ENCODE measurements at regions not wholly inside any gene's neighbourhood (a gene's known extent, or its start where the extent isn't known, plus 50 kb on each side); places are given as distances from the start of the nearest gene placed in this dataset.

DNA sequence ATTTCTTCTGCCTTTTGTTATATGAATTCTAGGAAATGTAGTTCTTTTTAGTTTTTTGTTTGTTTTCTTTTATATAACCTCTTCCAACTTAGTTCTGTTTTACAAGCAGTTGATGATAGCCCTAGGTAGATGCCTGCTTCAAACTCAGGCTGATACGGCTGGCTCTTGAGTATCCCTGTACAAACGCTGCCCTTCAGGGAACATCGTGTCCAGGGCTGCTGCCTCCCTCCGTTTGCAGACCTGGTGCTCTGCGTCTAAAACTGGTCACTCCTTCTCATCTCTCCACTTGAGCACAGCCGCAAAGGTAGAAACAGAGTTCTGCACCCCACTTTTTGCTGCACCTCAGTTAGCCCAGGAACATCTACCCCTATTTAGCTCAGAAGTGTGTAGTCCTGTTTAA, 310.1 kb downstream of the PRL start:
- Histone ChIP-seq H3K4me1 (ENCODE audit: control insufficient read depth, insufficient read depth, low read length) (no peaks in the 10 kb centered on the region), H3K27me3 (ENCODE audit: control insufficient read depth, insufficient read depth, low read length) (no peaks in the 10 kb centered on the region), H3K9ac (ENCODE audit: low read depth, low read length) (no peak overlapping the region), H3K9me3 (ENCODE audit: control insufficient read depth, insufficient read depth, low read length) (no peaks in the 10 kb centered on the region), H3K36me3 (ENCODE audit: control insufficient read depth, insufficient read depth, low read length) (no peaks in the 10 kb centered on the region), H3K4me3 (ENCODE audit: low read depth, low read length) (no peak overlapping the region)

DNA sequence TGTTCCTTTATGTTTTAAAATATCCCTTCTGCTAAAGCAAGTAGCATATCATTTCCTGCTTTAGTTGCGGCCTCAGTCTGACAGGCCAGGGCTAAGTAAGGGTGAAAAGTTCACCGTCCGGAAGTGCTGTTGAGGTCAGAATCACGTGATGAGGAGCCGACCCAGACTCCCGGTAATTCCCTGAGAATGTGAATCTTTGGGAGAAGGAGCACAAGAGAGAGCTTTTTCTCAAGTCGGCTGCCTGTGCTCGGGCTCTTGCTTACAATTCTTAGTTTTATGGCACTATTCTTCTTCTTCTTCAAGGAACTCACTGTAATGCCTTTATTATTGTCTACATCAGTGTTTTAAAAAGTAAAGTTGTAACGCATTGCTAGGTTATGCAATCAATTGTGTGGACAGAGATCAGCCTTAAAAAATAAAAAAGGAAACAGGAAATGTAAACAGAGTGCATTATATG, 309.3 kb downstream of the PRL start:
- Histone ChIP-seq H3K36me3 (ENCODE audit: control insufficient read depth, insufficient read depth, low read length) (no peaks in the 10 kb centered on the region), H3K9ac (ENCODE audit: low read depth, low read length) (no peak overlapping the region), H3K9me3 (ENCODE audit: control insufficient read depth, insufficient read depth, low read length) (no peaks in the 10 kb centered on the region), H3K27me3 (ENCODE audit: control insufficient read depth, insufficient read depth, low read length) (no peaks in the 10 kb centered on the region), H3K4me1 (ENCODE audit: control insufficient read depth, insufficient read depth, low read length) (no peaks in the 10 kb centered on the region), H3K4me3 (ENCODE audit: low read depth, low read length) (no peak overlapping the region)

DNA sequence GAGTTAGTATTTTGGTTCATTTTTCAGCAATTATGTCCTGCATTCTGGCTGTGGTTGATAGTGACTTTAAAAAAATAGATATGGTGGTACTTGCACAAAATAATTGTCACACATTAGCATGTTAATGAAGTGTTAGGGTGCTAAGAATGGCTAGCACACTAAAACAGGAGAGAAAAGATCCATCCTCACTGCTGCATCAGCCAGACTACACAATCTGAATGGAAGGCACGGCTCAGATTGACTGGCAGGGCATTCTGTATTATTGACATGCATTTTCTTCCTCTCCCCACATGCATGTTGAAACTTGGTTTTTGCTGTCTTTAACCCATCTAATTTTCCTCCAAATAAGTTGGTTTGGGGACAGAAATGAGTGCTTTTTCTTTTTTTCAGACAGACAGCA, 306.3 kb downstream of the PRL start:
- no peak overlapping the region for H3K9ac ChIP-seq (ENCODE audit: low read depth, low read length)
- H3K4me3 ChIP-seq (ENCODE audit: low read depth, low read length) = no peak overlapping the region
- H3K9me3 ChIP-seq (ENCODE audit: control insufficient read depth, insufficient read depth, low read length) = no peaks in the 10 kb centered on the region
- H3K4me1 ChIP-seq (ENCODE audit: control insufficient read depth, insufficient read depth, low read length) = no peaks in the 10 kb centered on the region
- H3K36me3 ChIP-seq (ENCODE audit: control insufficient read depth, insufficient read depth, low read length) = no peaks in the 10 kb centered on the region
- H3K27me3 ChIP-seq (ENCODE audit: control insufficient read depth, insufficient read depth, low read length) = no peaks in the 10 kb centered on the region

DNA sequence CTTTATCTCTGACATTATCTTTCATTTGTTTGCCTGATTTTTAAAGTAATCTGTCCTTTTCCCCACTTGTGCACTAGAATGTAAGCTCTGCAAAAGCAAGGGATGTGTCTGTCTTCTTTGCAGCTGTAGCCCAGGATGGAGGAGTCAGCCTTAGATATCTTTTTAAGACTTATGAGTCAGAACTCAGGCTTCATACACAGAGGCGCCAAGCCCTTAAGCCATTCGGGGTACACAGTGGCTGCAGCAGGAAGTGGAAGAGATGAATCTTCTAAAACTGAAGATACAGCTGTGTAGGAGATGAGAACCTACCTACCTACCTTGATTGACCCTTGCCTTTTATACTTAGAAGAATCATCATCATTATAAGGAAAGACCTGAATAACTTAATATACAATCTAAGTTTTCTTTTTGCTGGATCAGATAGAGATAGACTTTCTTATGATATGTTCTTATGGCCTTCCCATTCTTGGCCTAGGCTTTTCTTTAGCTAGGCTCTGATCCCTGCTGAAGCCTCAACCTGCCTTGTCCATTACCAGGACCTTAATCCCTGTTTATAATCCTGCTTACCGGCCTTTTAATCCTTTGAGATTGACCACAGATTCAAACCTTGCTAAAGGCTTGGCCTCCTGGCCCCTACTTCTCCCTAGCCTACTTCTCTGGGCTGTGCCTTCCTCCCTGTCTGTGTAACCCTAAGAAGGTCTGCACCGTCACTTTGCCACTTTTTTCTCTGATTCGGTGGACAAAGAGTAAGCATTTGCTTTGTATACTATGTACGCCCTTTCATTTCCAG, 304.5 kb downstream of the PRL start:
- no peaks in the 10 kb centered on the region for H3K4me1 ChIP-seq (ENCODE audit: control insufficient read depth, insufficient read depth, low read length)
- no peak overlapping the region for H3K4me3 ChIP-seq (ENCODE audit: low read depth, low read length)
- no peaks in the 10 kb centered on the region for H3K36me3 ChIP-seq (ENCODE audit: control insufficient read depth, insufficient read depth, low read length)
- no peaks in the 10 kb centered on the region for H3K27me3 ChIP-seq (ENCODE audit: control insufficient read depth, insufficient read depth, low read length)
- H3K9ac ChIP-seq (ENCODE audit: low read depth, low read length) = no peak overlapping the region
- H3K9me3 ChIP-seq (ENCODE audit: control insufficient read depth, insufficient read depth, low read length) = no peaks in the 10 kb centered on the region

DNA sequence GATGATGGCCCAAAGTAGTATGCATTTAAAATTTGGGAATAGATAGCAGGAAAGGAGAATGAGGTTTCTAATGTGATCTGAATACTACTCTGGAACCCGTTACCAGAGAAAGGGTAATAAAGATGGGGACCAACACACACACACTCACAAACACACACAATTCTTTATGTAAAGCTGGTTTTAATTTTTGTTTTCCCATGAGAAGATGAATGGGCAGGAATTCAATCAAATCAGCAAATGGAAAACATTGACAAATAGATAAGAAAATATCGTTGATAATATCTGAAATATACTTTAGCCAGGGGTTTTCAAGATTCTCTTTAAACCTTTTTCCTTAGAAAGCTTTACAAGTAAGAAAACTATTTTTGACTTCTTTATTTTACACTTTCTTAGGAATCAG, 303.0 kb downstream of the PRL start:
- Histone ChIP-seq H3K27me3 (ENCODE audit: control insufficient read depth, insufficient read depth, low read length) (no peaks in the 10 kb centered on the region), H3K9ac (ENCODE audit: low read depth, low read length) (no peak overlapping the region), H3K36me3 (ENCODE audit: control insufficient read depth, insufficient read depth, low read length) (no peaks in the 10 kb centered on the region), H3K9me3 (ENCODE audit: control insufficient read depth, insufficient read depth, low read length) (no peaks in the 10 kb centered on the region), H3K4me3 (ENCODE audit: low read depth, low read length) (no peak overlapping the region), H3K4me1 (ENCODE audit: control insufficient read depth, insufficient read depth, low read length) (no peaks in the 10 kb centered on the region)

DNA sequence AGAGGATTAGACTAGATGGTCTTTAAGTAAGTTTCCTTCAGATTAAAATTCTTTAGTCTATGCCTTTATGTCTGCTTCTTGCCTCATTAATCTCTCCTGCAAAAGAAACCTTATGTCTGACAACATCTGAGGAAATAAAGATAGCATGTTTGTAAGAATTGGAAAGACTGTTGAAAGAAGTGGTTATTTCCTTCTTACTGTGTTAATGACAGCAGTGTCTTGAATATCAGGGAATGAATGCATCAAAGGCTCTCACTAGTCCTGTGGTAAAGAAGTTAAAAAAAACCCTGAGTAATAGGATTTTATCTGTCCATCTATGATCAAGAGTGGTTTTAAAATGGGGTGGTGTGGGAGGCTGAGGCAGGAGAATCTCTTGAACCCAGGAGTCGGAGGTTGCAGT, 302.0 kb downstream of the PRL start:
- H3K27me3 ChIP-seq (ENCODE audit: control insufficient read depth, insufficient read depth, low read length) = no peaks in the 10 kb centered on the region
- no peaks in the 10 kb centered on the region for H3K4me1 ChIP-seq (ENCODE audit: control insufficient read depth, insufficient read depth, low read length)
- H3K4me3 ChIP-seq (ENCODE audit: low read depth, low read length) = no peak overlapping the region

DNA sequence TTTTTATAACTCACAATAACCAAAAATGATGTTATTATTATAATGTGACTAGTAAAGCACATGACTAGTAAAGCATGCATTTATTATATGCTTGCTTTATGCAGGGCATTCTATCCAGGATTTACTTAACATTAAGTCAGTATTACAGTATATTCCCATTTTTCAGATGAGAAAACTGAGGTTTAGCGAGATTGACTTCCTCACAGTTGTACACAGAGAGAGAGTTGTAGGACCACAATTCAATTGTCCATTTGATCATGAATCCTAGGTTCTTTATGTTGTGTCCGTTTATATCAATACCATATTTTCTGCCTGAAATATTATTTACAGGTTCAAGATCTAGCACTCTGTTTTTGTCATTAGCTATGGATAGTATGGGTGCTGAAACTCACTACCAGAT, 301.5 kb downstream of the PRL start:
- Histone ChIP-seq H3K4me1 (ENCODE audit: control insufficient read depth, insufficient read depth, low read length) (no peaks in the 10 kb centered on the region), H3K27me3 (ENCODE audit: control insufficient read depth, insufficient read depth, low read length) (no peaks in the 10 kb centered on the region), H3K9ac (ENCODE audit: low read depth, low read length) (no peak overlapping the region), H3K36me3 (ENCODE audit: control insufficient read depth, insufficient read depth, low read length) (no peaks in the 10 kb centered on the region), H3K4me3 (ENCODE audit: low read depth, low read length) (no peak overlapping the region), H3K9me3 (ENCODE audit: control insufficient read depth, insufficient read depth, low read length) (no peaks in the 10 kb centered on the region)

More for the DNA sequence above, 302.0 kb downstream of the PRL start:
- H3K9ac ChIP-seq (ENCODE audit: low read depth, low read length) = no peak overlapping the region
- H3K9me3 ChIP-seq (ENCODE audit: control insufficient read depth, insufficient read depth, low read length) = no peaks in the 10 kb centered on the region
- H3K36me3 ChIP-seq (ENCODE audit: control insufficient read depth, insufficient read depth, low read length) = no peaks in the 10 kb centered on the region

DNA sequence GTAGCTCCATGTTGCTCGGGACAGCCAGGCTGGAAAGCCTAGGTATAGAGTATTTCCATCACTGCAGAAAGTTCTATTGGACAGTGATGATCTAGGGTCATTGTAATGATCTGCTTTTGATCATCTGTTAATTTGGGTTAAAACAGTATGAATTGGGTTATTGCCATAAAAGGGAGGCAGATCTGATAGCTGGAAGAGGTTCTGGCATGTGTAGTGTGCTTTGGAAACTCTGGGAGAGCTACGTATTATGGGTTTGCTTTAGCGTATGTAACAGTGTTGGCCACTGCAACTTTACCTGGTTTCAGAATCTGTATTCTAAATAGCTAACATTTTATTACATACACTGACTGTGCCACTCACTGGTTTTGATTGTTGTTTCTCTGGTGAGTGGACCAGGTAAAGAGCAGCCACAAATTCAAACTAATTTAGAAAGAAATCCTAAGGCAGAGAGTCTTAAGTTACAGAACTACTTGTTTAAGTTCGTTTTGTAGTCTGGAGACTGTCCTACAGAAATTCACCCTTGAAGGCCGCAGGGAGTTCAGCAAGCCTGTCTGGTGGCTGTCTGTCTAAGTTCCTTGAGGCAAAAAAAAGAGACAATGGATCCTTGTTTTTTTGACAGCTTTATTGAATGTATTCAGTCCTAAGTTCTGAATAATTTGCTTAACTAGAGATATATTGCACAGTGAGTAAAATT, 300.3 kb downstream of the PRL start:
- Histone ChIP-seq H3K4me3 (ENCODE audit: low read depth, low read length) (no peak overlapping the region), H3K9ac (ENCODE audit: low read depth, low read length) (no peak overlapping the region), H3K9me3 (ENCODE audit: control insufficient read depth, insufficient read depth, low read length) (no peaks in the 10 kb centered on the region), H3K36me3 (ENCODE audit: control insufficient read depth, insufficient read depth, low read length) (no peaks in the 10 kb centered on the region), H3K4me1 (ENCODE audit: control insufficient read depth, insufficient read depth, low read length) (no peaks in the 10 kb centered on the region), H3K27me3 (ENCODE audit: control insufficient read depth, insufficient read depth, low read length) (no peaks in the 10 kb centered on the region)

DNA sequence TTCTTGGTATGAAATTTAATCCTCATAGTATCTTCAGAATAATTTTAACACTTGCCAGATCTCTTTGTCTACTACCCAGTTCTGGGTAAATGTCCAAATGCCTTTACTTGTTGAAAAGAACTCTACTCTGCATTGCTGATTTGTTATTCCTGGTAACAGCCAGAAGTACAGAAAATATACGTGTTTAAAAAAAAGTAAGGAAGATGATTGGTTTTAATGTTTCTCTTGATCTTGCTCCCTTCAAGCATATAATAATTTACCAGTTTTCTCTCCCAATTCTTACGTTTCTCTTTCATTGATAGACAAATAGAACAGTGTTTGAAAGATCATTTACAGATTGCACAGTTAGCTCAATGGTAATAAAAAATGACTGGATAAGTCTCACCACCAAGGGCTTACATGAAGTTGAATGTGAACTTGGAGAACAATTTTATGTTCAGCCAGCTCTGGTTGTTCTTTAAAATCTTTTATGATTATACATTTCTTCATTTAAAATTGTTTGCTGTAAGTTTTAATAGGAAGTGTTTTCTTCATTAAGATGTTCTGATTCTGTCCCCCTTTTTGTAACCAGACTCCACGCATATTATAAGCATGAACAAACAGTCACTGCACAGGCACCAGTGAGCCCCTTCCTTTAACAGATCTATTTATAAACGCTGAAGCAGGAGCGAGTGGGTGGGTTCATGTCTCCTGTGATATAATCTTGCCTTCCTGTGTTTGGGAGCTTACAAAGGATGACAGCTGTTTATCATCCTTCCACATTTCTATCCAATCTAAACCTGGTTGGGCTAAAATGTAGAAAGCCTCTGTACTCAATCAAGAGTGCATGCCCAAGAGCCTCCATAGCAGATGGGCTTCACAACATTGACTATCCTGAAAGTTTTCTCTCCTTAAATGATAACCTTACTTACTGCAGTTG, 299.5 kb downstream of the PRL start:
- Histone ChIP-seq H3K9me3 (ENCODE audit: control insufficient read depth, insufficient read depth, low read length) (no peaks in the 10 kb centered on the region), H3K4me3 (ENCODE audit: low read depth, low read length) (no peak overlapping the region), H3K36me3 (ENCODE audit: control insufficient read depth, insufficient read depth, low read length) (no peaks in the 10 kb centered on the region), H3K27me3 (ENCODE audit: control insufficient read depth, insufficient read depth, low read length) (no peaks in the 10 kb centered on the region), H3K9ac (ENCODE audit: low read depth, low read length) (no peak overlapping the region), H3K4me1 (ENCODE audit: control insufficient read depth, insufficient read depth, low read length) (no peaks in the 10 kb centered on the region)

DNA sequence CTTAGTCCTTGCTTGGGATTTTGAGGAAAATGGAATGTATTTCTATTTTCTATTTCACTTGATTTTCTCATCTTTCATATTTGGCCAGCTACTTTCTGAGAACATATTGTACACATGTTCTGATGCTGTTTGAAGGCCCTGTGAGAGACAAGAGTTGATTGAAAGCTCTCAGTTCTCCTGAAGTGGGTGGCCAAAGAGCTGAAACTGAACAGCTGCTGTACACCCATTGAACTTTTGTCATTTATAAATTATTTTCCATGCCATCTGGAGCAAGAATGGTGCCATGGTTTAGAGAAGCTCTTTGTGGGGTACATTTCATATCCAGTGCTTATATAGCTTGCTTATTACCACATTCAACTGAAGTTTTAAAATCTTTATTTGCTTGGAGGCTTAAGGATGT, 298.3 kb downstream of the PRL start:
- Histone ChIP-seq H3K4me1 (ENCODE audit: control insufficient read depth, insufficient read depth, low read length) (peaks cover 2% of the 10 kb centered on the region), H3K9ac (ENCODE audit: low read depth, low read length) (no peak overlapping the region), H3K36me3 (ENCODE audit: control insufficient read depth, insufficient read depth, low read length) (no peaks in the 10 kb centered on the region), H3K9me3 (ENCODE audit: control insufficient read depth, insufficient read depth, low read length) (no peaks in the 10 kb centered on the region), H3K4me3 (ENCODE audit: low read depth, low read length) (no peak overlapping the region), H3K27me3 (ENCODE audit: control insufficient read depth, insufficient read depth, low read length) (no peaks in the 10 kb centered on the region)

DNA sequence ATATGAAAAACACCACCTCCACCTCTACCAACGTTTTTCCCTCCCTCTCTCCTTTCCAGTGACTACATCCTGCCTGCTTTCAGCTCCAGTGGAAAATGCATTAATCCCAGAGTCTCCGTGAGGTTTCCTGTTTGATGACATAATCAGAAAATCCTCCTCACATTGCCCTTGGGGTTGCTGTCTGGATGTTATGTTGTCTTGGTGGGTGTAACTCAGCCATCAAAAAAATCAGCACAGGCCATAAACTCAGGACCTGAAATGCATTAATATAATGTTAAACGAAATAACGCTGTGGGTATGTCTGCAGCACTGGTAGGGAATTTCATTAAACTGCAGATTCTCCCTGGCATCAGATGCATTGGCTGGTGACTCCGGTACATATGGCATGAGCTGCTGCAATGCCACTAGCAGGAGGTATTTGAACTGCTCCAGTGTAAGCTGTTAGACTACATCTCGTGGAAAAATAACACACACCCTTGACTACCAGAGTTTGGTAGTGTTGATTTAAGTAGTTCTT, 297.8 kb downstream of the PRL start:
- Histone ChIP-seq H3K9ac (ENCODE audit: low read depth, low read length) (no peak overlapping the region), H3K9me3 (ENCODE audit: control insufficient read depth, insufficient read depth, low read length) (no peaks in the 10 kb centered on the region), H3K4me1 (ENCODE audit: control insufficient read depth, insufficient read depth, low read length) (peaks cover 2% of the 10 kb centered on the region), H3K27me3 (ENCODE audit: control insufficient read depth, insufficient read depth, low read length) (no peaks in the 10 kb centered on the region), H3K4me3 (ENCODE audit: low read depth, low read length) (no peak overlapping the region), H3K36me3 (ENCODE audit: control insufficient read depth, insufficient read depth, low read length) (no peaks in the 10 kb centered on the region)

All from iPS-15b (cell line).